ENCODE measurements at regions not wholly inside any gene's neighbourhood (a gene's known extent, or its start where the extent isn't known, plus 50 kb on each side); places are given as distances from the start of the nearest gene placed in this dataset.

- TF ChIP-seq CTCF (optimal IDR thresholded peaks at IDR 0.05 in 1 of 3, IDR thresholded peaks at IDR 0.05 in 1 of 3, conservative IDR thresholded peaks at IDR 0.05 in 1 of 3; ENCODE audit: extremely low read depth in 1 of 3, insufficient read depth in 2 of 3, low read length in 3 of 3) (no peak), EZH2 (IDR thresholded peaks at IDR 0.05; ENCODE audit: low read length) (no peak)
- H3K9ac ChIP-seq (ENCODE audit: control insufficient read depth, extremely low read depth, insufficient read depth, low read length): no peak overlapping the region
- H3K36me3 ChIP-seq (ENCODE audit: control insufficient read depth in 2 of 2, extremely low read depth in 1 of 2, insufficient read depth in 2 of 2, low read length in 2 of 2): no peaks in the 10 kb centered on the region
- H3K27me3 ChIP-seq (ENCODE audit: control insufficient read depth, extremely low read depth, insufficient read depth, low read length): no peaks in the 10 kb centered on the region
- no peak overlapping the region for H2AFZ ChIP-seq (ENCODE audit: control insufficient read depth, low read length)
- no peaks in the 10 kb centered on the region for H3K9me3 ChIP-seq (ENCODE audit: control insufficient read depth, low read depth, low read length)
- DNase-seq (ENCODE audit: low read depth, low spot score) (no peak), FAIRE-seq (no peak)
- no peak overlapping the region for H3K4me3 ChIP-seq (ENCODE audit: control insufficient read depth in 2 of 3, extremely low read depth in 1 of 3, insufficient read depth in 2 of 3, low read depth in 1 of 3, low read length in 3 of 3)
- no peaks in the 10 kb centered on the region for H3K79me2 ChIP-seq (ENCODE audit: control insufficient read depth, insufficient read depth, low read length)
- H3K4me1 ChIP-seq (ENCODE audit: control insufficient read depth, extremely low read depth, insufficient read depth, low read length): no peaks in the 10 kb centered on the region
- H3K4me2 ChIP-seq (ENCODE audit: control insufficient read depth, extremely low read depth, insufficient read depth, low read depth, low read length): no peak overlapping the region
- no peaks in the 10 kb centered on the region for H4K20me1 ChIP-seq (ENCODE audit: control insufficient read depth, extremely low read depth, insufficient read depth, low read length)
- H3K27ac ChIP-seq (ENCODE audit: control insufficient read depth, insufficient read depth, low read length): no peak overlapping the region
- dilution Hi-C loops (cut with MboI; ENCODE audit: extremely low pct_ligation_motif_present, low sequenced_read_pairs): no loop called here
- H3K9me1 ChIP-seq (ENCODE audit: control insufficient read depth, extremely low read depth, insufficient read depth, low read length): no peaks in the 10 kb centered on the region
Measured at GRCh38 chr2:183536290-183536689, 412.0 kb downstream of the NUP35 start.

- no peaks in the 10 kb centered on the region for H3K9me3 ChIP-seq (ENCODE audit: control insufficient read depth, low read depth, low read length)
- dilution Hi-C loops (cut with MboI; ENCODE audit: extremely low pct_ligation_motif_present, low sequenced_read_pairs): no loop called here
- TF ChIP-seq EZH2 (IDR thresholded peaks at IDR 0.05; ENCODE audit: low read length) (no peak), CTCF (optimal IDR thresholded peaks at IDR 0.05 in 1 of 3, IDR thresholded peaks at IDR 0.05 in 1 of 3, conservative IDR thresholded peaks at IDR 0.05 in 1 of 3; ENCODE audit: extremely low read depth in 1 of 3, insufficient read depth in 2 of 3, low read length in 3 of 3) (no peak)
Measured at GRCh38 chr2:183536714-183537113, 412.5 kb downstream of the NUP35 start.

More at GRCh38 chr2:183536714-183537113, 412.5 kb downstream of the NUP35 start:
- H3K27me3 ChIP-seq (ENCODE audit: control insufficient read depth, extremely low read depth, insufficient read depth, low read length): no peaks in the 10 kb centered on the region
- no peak overlapping the region for H3K27ac ChIP-seq (ENCODE audit: control insufficient read depth, insufficient read depth, low read length)
- FAIRE-seq (no peak), DNase-seq (ENCODE audit: low read depth, low spot score) (no peak)
- no peaks in the 10 kb centered on the region for H4K20me1 ChIP-seq (ENCODE audit: control insufficient read depth, extremely low read depth, insufficient read depth, low read length)
- no peaks in the 10 kb centered on the region for H3K79me2 ChIP-seq (ENCODE audit: control insufficient read depth, insufficient read depth, low read length)
- no peak overlapping the region for H3K4me2 ChIP-seq (ENCODE audit: control insufficient read depth, extremely low read depth, insufficient read depth, low read depth, low read length)
- no peaks in the 10 kb centered on the region for H3K4me1 ChIP-seq (ENCODE audit: control insufficient read depth, extremely low read depth, insufficient read depth, low read length)
- H3K36me3 ChIP-seq (ENCODE audit: control insufficient read depth in 2 of 2, extremely low read depth in 1 of 2, insufficient read depth in 2 of 2, low read length in 2 of 2): no peaks in the 10 kb centered on the region
- no peaks in the 10 kb centered on the region for H3K9me1 ChIP-seq (ENCODE audit: control insufficient read depth, extremely low read depth, insufficient read depth, low read length)
- no peak overlapping the region for H2AFZ ChIP-seq (ENCODE audit: control insufficient read depth, low read length)
- H3K4me3 ChIP-seq (ENCODE audit: control insufficient read depth in 2 of 3, extremely low read depth in 1 of 3, insufficient read depth in 2 of 3, low read depth in 1 of 3, low read length in 3 of 3): no peak overlapping the region
- H3K9ac ChIP-seq (ENCODE audit: control insufficient read depth, extremely low read depth, insufficient read depth, low read length): no peak overlapping the region

Data from keratinocyte (primary cell).